ENCODE measurements at regions not wholly inside any gene's neighbourhood (a gene's known extent, or its start where the extent isn't known, plus 50 kb on each side); places are given as distances from the start of the nearest gene placed in this dataset.

DNA sequence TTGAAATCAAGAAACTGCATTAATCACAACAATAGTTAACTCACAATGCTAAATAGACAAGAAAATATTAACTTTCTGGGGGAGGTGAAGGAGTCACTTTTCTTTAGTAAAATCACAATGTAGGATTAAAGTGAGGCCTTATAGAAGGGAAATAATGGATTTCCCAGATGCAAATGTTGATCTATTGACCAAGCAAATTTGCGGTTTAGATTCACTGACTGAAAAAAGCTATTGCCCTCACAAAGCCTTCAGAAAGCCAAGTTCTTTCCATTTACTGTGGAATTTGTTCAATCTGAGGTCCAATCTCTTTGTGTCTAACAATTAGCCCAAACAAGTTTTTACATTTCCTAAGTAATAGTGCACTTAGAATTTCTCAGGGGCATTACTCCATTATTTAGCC is 95.1 kb upstream of the PTCHD4 start:
- DNase-seq = no peak

DNA sequence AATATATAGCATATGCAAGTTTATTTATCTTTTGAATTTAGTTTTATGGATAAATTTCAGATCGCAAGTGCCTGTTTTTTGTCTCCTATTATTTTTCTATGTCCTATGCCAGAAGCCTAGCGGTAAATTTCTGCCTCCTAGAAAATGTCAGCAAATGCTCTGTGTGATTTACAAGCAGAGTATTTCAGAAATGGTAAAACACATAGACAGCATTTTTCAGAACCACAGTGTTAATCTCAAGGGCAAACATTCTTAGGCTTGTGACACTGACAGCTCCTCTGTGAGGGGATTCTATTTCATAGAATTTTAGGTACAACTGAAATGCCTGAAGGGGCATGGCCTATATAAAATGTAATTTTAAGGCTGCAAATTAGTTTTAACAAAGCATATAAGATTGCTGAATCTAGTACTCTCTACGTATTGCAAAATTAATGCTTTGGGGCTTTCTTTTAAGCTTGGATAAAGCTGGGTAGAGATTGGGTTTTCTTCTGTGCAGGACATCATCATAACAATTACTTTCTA is 89.9 kb upstream of the PTCHD4 start:
- no peak for DNase-seq

DNA sequence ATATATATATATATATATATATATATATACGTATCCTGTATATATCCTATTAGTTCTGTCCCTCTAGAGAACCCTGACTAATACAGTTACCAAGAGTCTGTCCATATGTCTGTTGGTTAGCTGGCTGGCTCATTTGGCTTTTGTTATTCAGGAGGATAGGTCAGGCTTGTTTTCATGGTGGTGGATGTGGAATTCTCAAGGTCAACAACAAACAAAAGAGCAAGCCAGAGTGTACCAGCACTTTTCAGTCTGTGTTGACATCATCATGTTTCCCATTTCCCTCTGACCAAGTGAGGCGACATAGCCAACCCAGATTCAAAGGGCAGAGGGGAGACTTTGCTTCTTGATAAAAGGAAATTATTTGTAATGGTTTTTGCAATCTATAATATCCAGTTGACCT is 88.5 kb upstream of the PTCHD4 start:
- no peak for DNase-seq

DNA sequence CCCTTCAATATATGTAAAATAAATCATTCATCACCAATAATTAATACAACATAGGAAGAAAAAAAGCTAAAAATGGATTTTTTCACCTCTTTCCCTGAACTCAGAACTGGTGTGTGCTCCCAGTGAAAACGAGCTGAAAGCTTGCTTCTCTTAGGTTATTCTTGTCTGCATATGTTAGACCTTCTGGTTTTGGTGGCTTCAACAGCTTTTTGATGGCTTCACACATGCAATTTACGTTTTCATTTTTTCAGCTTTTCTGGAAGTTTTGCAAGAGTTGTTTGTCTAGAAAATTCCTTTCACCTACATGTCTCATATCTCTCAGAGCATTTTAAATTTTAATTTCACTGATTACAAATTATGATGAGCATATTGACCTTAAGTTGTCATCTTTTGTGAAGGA is 86.9 kb upstream of the PTCHD4 start:
- no peak for DNase-seq

DNA sequence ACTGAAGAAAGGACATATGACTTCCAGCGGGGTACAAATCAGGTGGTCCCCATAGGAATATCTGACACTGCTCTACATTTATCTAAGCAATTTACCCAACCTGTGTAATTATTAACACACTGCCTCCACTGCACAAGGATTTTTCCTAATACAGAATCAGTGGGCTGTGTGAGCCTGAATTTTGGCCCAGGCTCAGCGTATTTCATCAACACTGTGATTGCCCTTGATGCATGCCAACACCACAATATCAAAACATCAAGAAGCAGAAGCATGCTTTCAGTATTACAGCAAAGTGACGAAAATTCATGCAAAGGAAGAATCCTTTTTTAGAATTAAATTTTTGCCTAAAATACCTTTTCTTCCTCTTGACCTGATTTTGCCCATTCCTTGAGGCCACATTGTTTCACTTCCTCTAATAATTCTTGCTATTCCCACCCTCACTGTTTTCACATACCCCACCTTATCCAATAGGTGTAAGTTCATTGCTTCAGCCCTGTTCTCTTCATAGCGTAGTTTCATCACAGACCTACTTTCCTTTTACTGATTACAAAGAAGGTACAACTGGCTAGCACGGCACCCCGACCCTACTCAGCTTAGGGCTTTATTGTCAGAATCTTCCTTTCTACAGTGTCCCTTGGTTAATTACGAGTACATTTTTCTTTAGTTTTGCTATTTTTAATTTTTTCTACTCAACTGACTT is 83.7 kb upstream of the PTCHD4 start:
- DNase-seq = no peak

DNA sequence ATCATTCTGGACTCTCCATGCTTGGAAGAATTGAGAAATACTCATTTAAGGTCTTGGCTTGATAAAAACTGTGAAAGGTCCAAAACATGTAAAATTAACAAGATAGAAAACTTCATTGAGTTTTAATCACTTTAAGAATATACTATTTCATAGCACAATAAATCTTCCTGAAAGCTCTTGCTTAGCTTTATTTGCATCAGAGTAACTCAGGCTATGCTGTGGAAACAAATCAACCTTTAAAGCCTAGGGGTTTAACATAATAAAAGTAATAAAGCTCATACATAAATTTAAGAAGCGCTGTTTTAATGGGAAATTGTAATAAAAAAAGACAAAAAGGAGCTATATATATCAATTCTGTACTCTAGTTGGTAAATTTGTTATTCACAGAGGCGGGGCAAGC is 77.2 kb upstream of the PTCHD4 start:
- DNase-seq = no peak

- no peak for DNase-seq
Observed at GRCh38 chr6:48186746-48187145, 75.7 kb upstream of the PTCHD4 start.

DNA sequence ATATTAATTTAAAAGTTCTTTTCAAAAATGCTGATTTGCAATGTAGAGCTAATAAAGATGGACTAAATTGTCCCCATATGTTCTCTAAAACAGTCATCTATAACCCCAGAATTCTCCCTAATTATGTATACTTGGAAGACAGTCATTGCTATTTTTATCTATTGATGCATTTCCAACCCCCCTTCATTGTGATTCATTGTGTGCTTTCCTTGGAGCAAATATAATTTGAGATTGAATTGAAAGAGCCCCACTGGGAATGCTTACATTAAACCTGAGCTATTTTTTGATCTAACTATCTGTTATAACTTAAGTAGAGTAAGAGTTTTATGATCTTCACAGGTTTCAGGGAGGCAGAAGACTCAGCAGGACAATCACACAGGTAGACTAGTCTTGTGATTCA is 73.7 kb upstream of the PTCHD4 start:
- no peak for DNase-seq

DNA sequence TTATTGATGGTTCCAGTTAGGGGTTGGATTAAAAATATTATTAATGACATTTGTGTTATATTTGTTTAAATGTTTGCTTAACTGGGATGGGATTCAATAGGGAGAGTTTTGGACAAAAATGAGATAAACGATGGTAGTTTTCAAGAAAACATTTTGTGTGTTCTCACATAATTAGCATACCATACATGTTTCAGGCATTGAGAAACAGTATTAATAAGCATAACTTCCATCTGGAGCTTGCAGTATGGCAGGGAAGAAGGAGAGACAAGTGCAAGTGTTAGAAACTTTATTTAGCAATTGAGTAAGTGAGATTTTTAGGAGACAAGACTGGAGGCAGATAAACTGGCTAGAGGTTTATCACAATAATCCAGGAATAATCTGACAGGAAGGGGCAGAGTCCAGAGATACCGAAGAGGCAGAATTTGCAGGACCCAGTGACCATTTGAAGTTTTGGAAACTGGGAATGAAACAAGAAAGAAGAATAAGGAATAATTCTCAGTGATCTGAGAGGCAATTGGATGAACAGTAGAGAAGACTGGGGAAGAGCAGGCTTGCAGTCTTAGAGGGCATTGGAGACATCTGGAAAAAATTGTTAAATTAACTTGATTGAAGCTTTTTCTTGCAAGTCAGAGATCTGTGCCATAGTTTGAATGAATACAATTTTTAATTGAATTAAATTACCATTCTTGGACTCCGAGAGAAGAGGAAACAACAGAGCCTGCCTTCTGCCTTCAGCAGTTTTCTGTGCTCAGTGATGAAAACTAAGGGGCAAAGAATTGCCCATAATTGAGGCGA is 73.0 kb upstream of the PTCHD4 start:
- no peak for DNase-seq

GRCh38 chr6:48183178-48183577 is 72.2 kb upstream of the PTCHD4 start:
- no peak for DNase-seq

DNA sequence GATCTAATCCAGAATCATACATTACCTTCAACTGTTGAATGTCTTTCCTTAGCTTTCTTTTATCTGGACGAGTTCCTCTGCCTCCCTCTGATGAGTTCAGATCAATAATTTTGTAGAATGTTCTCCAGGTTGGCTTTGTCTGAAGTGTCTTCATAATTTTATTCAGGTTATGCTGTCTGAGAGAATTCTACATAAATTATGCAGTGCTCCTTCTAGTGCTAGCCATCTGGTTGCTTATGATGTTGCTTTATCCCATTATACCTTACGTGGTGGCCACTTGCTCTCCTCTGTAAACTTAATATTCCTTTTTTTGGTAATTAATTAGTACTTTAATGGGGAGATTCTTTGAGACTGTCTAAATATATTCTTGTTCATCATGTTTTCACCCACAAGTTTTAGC is 67.7 kb upstream of the PTCHD4 start:
- DNase-seq = no peak

- DNase-seq = no peak
Observed at GRCh38 chr6:48177786-48178185, 66.8 kb upstream of the PTCHD4 start.

DNA sequence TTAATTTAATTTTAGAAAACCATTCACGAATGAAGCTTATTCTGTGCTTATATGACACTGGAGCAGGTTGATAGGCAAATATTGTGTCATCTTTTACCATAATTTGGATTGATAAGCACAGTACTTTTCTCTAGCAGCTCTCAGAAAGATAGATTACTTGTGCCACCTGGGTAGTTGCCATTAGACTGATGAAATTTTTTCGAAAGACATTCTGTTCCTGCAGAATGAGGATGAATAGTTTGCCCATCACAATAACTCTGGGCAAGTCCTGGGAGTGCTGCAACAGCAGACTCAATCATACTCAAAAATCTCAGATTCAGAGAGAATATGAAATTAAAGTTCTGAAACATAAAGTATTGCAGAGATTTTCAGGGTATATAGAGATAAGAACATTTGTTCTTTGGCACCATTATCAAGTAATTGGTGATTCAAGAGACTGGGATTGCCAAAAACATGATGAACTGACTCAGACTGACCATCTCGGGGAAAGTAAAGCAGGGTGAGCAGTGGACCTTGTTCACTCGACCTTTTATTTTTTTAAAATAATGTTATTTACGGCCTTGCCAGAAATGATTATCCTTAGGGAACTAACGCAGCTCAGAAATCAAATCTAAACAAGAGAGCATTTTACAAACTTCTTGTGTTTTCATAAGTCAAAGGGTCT is 65.8 kb upstream of the PTCHD4 start:
- no peak for DNase-seq

GRCh38 chr6:48169635-48170034 is 58.6 kb upstream of the PTCHD4 start:
- no peak for DNase-seq
